Subcutaneous abdominal adipose tissue (tissue), 5 donors: ENCODE measurements at regions not wholly inside any gene's neighbourhood (a gene's known extent, or its start where the extent isn't known, plus 50 kb on each side); places are given as distances from the start of the nearest gene placed in this dataset.

Experiments used
- H3K27ac ChIP-seq: one replicate; pipeline ENCODE4 v1.7.0; 2013; ENCODE audit warnings: low read depth, mild to moderate bottlenecking, inconsistent platforms, low read length, moderate library complexity
- H3K27me3 ChIP-seq, 5 donors: one replicate each; pipeline ENCODE4 v1.7.0; 2013; ENCODE audit warnings: low read length in 5 of 5, inconsistent platforms in 1 of 5; ENCODE audit not compliant: control insufficient read depth in 5 of 5, insufficient read depth in 4 of 5
- H3K36me3 ChIP-seq, 5 donors: one replicate each; pipeline ENCODE4 v1.7.0; 2013; ENCODE audit warnings: low read length in 5 of 5; ENCODE audit not compliant: control insufficient read depth in 5 of 5, insufficient read depth in 5 of 5
- H3K4me1 ChIP-seq, 5 donors: one replicate each; pipeline ENCODE4 v1.7.0; 2013; ENCODE audit warnings: low read length in 5 of 5, mild to moderate bottlenecking in 3 of 5, moderate library complexity in 1 of 5; ENCODE audit not compliant: control insufficient read depth in 5 of 5, insufficient read depth in 5 of 5
- H3K4me3 ChIP-seq, 5 donors: one replicate each; pipeline ENCODE4 v1.7.0; 2013; ENCODE audit warnings: low read length in 5 of 5, low read depth in 1 of 5
- H3K9ac ChIP-seq, 5 donors: one replicate each; pipeline ENCODE4 v1.7.0; 2013; ENCODE audit warnings: low read length in 5 of 5, mild to moderate bottlenecking in 4 of 5, moderate library complexity in 3 of 5
- H3K9me3 ChIP-seq, 5 donors: one replicate each; pipeline ENCODE4 v1.7.0; 2013; ENCODE audit warnings: low read length in 5 of 5; ENCODE audit not compliant: control insufficient read depth in 5 of 5
- donor health status: healthy.
- donor health status: healthy.
- donor health status: healthy.
- donor health status: healthy.
- donor health status: healthy.

- H3K9ac ChIP-seq = no peak overlapping the region
- H3K9me3 ChIP-seq = peaks cover 0 to 11% (median 0%) of the 10 kb centered on the region in 5 donors
- no peak overlapping the region for H3K4me3 ChIP-seq
- no peaks in the 10 kb centered on the region for H3K4me1 ChIP-seq
- H3K27ac ChIP-seq = no peak overlapping the region
- H3K36me3 ChIP-seq = no peaks in the 10 kb centered on the region
- H3K27me3 ChIP-seq = no peaks in the 10 kb centered on the region
Observed at GRCh38 chr18:67302043-67302442, 214.5 kb downstream of the DSEL start.

GRCh38 chr18:67301592-67301991 is 214.9 kb downstream of the DSEL start:
- peaks cover 0 to 11% (median 0%) of the 10 kb centered on the region in 5 donors for H3K9me3 ChIP-seq
- H3K36me3 ChIP-seq = no peaks in the 10 kb centered on the region
- no peak overlapping the region for H3K9ac ChIP-seq
- H3K27ac ChIP-seq = no peak overlapping the region
- H3K4me1 ChIP-seq = no peaks in the 10 kb centered on the region
- no peak overlapping the region for H3K4me3 ChIP-seq
- H3K27me3 ChIP-seq = no peaks in the 10 kb centered on the region

- H3K27me3 ChIP-seq = no peaks in the 10 kb centered on the region
- H3K9me3 ChIP-seq = peaks cover 0 to 11% (median 0%) of the 10 kb centered on the region in 5 donors
- H3K27ac ChIP-seq = no peak overlapping the region
- no peak overlapping the region for H3K4me3 ChIP-seq
- no peaks in the 10 kb centered on the region for H3K4me1 ChIP-seq
- H3K36me3 ChIP-seq = no peaks in the 10 kb centered on the region
- no peak overlapping the region for H3K9ac ChIP-seq
Observed at GRCh38 chr18:67300498-67300897, 216.0 kb downstream of the DSEL start.

GRCh38 chr18:67292814-67293213 is 223.7 kb downstream of the DSEL start:
- no peak overlapping the region for H3K9ac ChIP-seq
- H3K27ac ChIP-seq = no peak overlapping the region
- no peaks in the 10 kb centered on the region for H3K9me3 ChIP-seq
- H3K4me3 ChIP-seq = no peak overlapping the region
- no peaks in the 10 kb centered on the region for H3K36me3 ChIP-seq
- H3K4me1 ChIP-seq = no peaks in the 10 kb centered on the region
- no peaks in the 10 kb centered on the region for H3K27me3 ChIP-seq

- Histone ChIP-seq H3K36me3 (no peaks in the 10 kb centered on the region), H3K4me1 (no peaks in the 10 kb centered on the region), H3K27me3 (no peaks in the 10 kb centered on the region), H3K9ac (no peak overlapping the region), H3K4me3 (no peak overlapping the region), H3K9me3 (no peaks in the 10 kb centered on the region), H3K27ac (no peak overlapping the region)
Observed at GRCh38 chr18:67290421-67290820, 226.1 kb downstream of the DSEL start.

- H3K27me3 ChIP-seq = no peaks in the 10 kb centered on the region
- H3K9me3 ChIP-seq = no peaks in the 10 kb centered on the region
- H3K36me3 ChIP-seq = no peaks in the 10 kb centered on the region
- H3K27ac ChIP-seq = no peak overlapping the region
- no peak overlapping the region for H3K9ac ChIP-seq
- H3K4me3 ChIP-seq = no peak overlapping the region
- H3K4me1 ChIP-seq = no peaks in the 10 kb centered on the region
Observed at GRCh38 chr18:67285583-67285982, 230.9 kb downstream of the DSEL start.

GRCh38 chr18:67282796-67283195 is 233.7 kb downstream of the DSEL start:
- no peak overlapping the region for H3K27ac ChIP-seq
- H3K4me3 ChIP-seq = no peak overlapping the region
- H3K9ac ChIP-seq = no peak overlapping the region
- H3K27me3 ChIP-seq = no peaks in the 10 kb centered on the region
- no peaks in the 10 kb centered on the region for H3K4me1 ChIP-seq
- no peaks in the 10 kb centered on the region for H3K36me3 ChIP-seq
- no peaks in the 10 kb centered on the region for H3K9me3 ChIP-seq

GRCh38 chr18:67281746-67282145 is 234.8 kb downstream of the DSEL start:
- Histone ChIP-seq H3K9me3 (no peaks in the 10 kb centered on the region), H3K4me1 (no peaks in the 10 kb centered on the region), H3K27ac (no peak overlapping the region), H3K9ac (no peak overlapping the region), H3K4me3 (no peak overlapping the region), H3K27me3 (no peaks in the 10 kb centered on the region), H3K36me3 (no peaks in the 10 kb centered on the region)

- Histone ChIP-seq H3K4me3 (no peak overlapping the region), H3K9me3 (no peaks in the 10 kb centered on the region), H3K4me1 (no peaks in the 10 kb centered on the region), H3K9ac (no peak overlapping the region), H3K36me3 (no peaks in the 10 kb centered on the region), H3K27me3 (no peaks in the 10 kb centered on the region), H3K27ac (no peak overlapping the region)
Observed at GRCh38 chr18:67280486-67281242, 235.9 kb downstream of the DSEL start.

GRCh38 chr18:67279988-67280387 is 236.5 kb downstream of the DSEL start:
- no peaks in the 10 kb centered on the region for H3K36me3 ChIP-seq
- H3K4me3 ChIP-seq = no peak overlapping the region
- H3K4me1 ChIP-seq = no peaks in the 10 kb centered on the region
- H3K27me3 ChIP-seq = no peaks in the 10 kb centered on the region
- no peak overlapping the region for H3K27ac ChIP-seq
- H3K9me3 ChIP-seq = no peaks in the 10 kb centered on the region
- no peak overlapping the region for H3K9ac ChIP-seq
